NCI-H2107 (cell line): ENCODE measurements at regions not wholly inside any gene's neighbourhood (a gene's known extent, or its start where the extent isn't known, plus 50 kb on each side); places are given as distances from the start of the nearest gene placed in this dataset.

Source experiments
- DNase-seq: peaks from one replicate; lab custom pipeline; 2025; lab: John Stamatoyannopoulos, UW

- DNase-seq, result no peak
Observed at GRCh38 chr6:113642001-113642713, 215.0 kb upstream of the MARCKS start.

DNA sequence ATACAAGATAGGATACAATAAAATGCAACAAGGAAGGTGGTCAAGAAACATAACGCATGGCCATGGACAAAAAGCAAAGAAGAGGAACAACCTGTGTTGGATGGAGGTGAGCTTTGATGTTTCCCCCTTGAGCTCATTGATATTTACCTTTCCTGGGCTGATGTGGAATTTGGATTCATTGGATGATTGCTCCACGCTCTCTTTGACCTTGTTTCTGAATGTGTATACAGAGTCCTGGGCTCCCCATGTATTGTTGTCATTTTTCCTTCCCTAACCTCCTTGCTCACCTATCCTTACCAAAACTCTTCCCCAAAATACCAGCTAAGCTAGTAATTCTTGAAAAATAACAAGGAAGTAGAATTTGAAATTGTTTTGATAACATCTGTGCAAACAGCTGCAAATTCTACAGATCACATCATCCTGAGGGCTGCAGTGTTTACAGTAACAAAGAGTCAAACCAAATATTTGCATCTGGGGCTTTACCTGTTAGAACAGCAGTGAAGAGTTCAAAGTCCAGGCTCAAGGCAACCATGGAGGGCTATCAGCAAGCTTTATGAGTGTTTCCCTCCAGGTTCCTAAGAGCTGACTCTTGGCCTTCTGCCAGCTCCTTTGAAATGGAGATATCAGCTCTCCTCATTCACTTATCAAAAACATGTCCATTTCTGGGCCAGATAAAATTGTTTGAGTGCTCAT, 214.3 kb upstream of the MARCKS start:
- peak; percentile 32 for DNase-seq

DNA sequence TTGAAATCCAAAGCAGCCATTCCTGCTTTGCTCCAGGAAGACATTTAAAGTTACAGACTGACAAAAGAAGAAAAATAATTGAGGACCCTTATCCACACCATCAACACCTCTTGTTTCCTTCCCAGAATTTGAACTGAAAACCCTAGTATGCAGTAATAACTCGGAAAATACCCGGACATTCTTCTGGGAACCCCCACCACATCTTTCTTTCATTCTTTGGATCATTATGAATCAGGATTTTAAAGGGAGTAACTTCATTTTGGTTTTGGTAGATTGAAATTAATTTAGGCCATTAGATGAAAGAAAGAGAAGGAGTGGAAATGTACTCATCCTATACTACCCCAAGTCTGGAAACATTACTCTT, 213.8 kb upstream of the MARCKS start:
- DNase-seq, result no peak

DNA sequence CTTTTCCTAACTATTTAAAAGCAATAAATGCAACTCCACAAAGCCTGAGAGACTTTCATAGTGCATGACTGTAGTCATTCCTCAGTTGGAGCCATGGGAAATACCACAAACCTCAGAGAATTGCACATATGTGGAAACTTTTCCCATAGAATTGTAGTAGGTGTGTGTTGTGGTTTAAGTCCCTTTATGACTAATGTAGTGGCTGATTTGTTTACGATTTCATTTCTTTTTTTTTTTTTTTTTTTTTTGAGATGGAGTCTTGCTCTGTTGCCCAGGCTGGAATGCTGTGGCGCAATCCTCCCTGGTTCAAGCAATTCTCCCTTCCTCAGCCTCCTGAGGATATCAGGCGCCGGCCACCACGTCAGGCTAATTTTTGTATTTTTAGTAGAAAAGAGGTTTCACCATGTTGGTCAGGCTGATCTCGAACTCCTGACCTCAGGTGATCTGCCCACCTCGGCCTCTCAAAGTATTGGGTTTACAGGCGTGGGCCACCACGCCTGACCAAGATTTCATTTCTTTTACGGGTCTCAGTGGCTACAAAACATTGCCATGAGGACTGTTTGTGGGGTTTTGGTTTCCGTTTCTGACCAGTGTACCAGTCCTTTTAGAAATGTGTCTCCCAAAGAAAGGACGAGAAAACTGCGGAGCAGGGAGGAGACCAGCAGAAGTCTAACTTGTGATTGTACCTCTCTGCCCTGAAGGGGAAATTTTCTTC, 212.1 kb upstream of the MARCKS start:
- DNase-seq, result no peak

DNA sequence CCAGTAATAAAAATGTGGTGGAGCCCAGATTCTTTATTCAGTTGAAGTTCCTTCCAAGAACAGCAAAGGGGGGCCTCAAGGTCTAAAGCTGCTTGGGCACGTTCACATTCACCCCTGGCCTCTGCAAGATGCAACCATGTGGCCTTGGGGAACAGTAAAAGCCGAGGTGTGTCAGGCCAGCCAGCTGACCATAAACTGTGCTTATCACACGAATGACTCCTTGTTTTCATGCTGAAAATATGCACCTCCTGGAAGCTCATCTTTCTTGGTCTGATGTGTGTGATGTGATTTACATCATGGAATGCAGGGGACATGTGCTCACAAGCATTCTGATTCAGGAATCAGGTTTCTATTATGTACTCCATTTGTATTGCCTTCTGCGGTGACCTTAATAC, 211.6 kb upstream of the MARCKS start:
- no peak for DNase-seq

- DNase-seq, result no peak
Observed at GRCh38 chr6:113645986-113646385, 211.2 kb upstream of the MARCKS start.

- no peak for DNase-seq
Observed at GRCh38 chr6:113646701-113647100, 210.4 kb upstream of the MARCKS start.

GRCh38 chr6:113647143-113647889, 209.8 kb upstream of the MARCKS start:
- no peak for DNase-seq

DNA sequence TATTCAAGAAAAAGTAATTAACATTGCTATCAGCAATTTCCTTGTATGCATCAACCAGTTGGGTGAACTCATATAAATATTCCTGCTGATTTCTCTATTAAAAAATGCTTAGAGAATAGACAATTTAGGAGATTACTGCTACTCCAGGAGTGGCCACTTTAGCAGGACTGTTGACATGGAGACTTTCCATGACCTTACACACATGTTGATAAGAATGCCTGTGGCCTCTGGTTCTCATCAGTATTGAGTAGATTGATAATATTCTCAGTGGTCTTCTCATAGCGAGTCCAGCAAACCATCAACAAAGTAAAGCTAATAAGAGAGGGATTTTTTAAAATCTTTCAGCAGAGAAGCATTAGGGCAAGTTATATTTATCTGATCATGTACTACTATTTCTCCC, 208.4 kb upstream of the MARCKS start:
- DNase-seq, result no peak

GRCh38 chr6:113649276-113649675, 207.9 kb upstream of the MARCKS start:
- no peak for DNase-seq

DNA sequence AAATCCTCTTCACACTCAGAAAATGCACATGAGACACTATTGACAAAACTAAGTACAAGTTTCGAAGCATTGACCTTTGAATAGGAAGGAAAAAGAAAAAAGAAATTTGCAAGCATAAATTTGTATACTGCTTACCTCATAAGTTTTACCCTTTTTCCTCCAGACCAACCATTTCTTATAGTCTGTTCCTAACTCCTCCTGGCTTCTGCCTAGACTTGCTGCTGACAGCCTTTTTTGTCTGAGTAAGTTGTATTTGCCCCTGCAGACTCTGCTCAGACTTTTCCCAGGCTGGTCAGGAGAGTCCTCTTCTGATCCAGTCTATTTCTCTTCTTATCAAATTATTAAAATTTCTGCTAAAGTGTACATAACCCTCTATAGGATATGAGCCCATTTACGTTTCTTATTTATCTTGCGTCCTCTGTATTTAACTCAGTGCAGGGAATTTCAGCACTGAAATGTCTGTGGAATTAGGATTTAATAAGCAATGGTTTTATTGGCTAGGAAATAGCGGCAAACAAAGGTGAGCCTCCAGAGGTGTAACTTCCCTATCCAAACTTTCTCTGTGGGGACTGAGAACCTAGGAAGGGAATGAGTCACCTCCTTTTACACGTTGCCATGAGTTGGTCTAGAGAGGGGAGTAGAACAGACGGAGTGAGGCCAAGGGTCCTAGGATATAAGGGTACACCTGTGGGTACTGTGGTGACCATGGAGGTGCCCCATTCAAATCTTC, 207.1 kb upstream of the MARCKS start:
- DNase-seq, result no peak

DNA sequence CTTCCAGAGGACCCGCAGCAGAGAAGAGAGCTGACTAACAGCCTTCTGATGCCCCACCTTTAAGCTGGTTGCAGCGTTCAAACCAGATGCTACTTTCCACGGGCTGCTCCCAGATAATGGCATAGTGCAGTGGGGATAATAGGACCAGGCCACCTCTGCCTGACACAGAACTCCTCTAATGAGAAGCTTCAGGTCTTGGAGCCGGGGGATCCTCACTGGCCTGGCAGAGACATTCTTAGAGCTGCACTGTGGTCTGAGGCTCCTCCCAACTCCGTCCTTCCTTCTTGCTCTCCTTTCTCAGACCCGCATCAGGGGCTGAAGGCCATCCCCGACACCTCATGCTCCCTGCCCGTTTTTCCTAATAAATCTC, 206.6 kb upstream of the MARCKS start:
- no peak for DNase-seq

DNA sequence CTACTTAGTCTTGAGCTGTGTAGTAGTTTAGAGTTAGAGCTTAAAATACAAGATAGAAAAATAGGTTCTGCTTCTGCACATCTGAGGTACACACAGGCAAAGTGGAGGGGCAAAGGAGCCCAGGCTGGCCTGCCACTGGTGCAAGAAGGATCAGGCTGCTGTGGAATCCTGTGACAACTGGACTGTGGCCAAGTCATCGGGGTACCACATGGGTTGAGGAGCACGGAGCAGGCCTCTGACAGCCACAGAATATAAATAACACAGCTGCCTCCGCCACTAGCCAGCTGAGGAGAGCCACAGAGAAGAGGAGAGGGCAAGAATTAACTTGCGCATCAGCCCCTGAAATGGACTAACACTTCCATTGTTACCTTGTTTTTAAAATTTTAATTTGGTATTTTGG, 206.0 kb upstream of the MARCKS start:
- DNase-seq, result no peak

DNA sequence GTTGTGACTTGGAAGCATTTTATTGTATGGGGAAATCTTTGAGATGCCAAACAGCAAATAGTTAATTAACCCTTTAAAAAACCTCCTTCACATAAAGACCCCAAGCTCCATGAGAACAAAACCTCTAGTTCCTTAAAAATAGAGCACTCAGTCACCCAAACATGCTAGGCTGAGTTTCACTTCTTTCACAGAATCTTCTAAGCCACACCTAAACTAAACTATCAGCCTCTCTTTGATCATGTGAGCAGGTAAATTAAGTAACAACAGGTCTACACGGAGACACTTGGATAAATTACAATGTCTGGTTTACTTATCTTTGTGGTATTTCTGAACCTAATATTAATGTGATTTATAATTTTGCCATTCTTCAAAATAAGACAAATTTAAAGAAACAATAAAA, 205.2 kb upstream of the MARCKS start:
- DNase-seq, result no peak

DNA sequence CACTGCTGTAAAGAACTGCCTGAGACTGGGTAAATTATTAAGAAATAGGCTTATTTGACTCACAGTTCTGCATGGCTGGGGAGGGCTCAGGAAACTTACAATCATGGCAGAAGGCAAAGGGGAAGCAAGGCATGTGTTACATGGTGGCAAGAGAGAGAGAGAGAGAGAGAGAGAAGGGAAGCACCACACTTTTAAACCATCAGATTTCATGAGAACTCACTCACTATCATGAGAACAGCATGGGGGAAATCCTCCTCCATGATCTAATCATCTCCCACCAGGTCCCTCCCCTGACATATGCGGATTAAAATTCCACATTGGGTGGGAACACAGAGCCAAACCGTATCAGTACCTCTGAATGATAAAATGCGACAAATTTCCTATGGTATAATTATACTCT, 203.9 kb upstream of the MARCKS start:
- no peak for DNase-seq

- DNase-seq, result no peak
Observed at GRCh38 chr6:113654396-113654795, 202.7 kb upstream of the MARCKS start.

DNA sequence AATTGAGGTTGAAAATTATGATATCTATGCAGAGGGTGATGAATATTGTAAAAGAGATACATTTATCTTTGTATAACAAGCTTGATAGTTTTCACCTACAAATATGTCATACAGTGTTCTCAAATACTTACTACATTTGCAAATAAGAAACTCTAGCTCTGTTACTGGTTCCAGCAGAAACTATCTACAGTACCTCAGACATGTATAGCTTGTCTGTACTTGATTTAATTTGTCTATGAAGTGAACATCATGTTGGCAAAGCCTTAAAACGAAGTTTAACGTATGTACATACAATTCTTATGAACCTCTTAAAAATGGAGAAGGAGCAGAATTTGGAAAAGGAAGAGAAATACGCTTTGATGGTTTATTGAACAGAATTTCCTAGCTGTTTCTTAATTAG, 201.4 kb upstream of the MARCKS start:
- no peak for DNase-seq

DNA sequence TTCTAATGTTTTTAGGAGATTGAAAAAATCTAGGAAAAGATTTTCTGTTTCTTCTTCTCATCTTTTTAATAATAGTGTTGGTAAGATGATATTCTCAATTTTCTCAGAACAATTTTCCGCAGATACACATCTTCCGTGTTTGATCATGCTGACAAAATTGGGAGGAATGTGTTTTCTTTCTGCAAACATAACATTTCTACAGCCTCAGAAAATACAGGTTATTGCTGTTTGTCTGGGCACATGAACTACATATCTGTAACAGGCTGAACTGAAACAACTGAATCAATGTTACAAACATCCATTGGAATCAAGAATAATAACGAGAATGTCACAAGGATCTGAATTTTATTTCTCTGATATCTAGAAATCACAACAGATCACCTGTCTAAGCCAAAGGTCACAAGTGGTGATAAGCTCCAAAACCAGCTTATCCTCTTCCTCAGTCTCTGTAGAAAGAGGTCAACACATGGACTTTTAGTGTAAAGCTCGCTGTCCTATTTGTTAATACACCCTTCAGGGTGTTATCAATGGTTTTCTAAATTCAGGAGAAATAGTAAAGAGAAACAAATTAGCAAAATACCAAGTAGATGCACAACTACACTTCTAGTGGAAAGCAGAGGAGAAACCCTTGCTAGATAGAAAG, 197.3 kb upstream of the MARCKS start:
- no peak for DNase-seq

DNA sequence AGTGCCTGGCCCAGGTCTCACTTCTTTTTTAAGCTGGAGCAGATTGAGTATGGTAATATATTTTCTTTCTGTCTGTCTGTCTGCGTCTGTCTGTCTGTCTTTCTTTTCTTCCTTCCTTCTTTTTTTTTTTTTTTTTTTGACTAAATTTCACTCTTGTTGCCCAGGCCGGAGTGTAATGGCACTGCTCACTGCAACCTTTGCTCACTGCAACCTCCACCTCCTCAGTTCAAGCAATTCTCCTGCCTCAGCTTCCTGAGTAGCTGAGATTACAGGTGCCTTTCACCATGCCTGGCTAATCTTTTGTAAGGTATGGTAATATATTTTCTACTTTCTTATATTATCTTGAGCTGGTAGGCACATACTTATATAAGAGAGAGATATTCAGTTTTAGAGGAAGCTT, 196.3 kb upstream of the MARCKS start:
- DNase-seq, result no peak

DNA sequence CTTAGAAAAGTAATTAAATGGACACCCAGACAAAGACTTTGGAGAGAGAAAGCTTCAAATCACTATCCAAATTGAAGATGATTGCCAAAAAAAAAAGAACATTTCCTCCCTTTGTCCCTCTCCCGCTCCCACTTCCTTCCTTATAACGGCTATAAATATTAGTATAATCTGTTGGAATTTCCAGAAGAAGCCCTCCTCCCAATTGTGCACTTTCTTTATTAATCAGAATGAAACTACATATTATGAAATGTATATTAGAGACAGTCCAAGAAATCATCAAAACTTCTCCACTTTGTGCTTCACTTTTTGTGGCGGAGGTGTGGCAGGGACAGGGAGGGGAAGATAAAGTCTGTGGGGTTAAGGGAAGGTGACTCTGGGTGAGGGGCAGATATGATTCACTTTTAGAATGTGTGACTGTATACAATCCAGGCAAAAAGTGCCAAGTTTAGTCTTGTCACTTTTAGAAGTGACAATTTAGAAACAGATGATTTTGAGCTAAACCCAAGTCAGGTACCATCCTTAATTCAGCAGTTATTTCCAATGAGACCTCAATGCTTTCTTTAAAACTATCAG, 195.0 kb upstream of the MARCKS start:
- DNase-seq, result no peak

- DNase-seq, result no peak
Observed at GRCh38 chr6:113662688-113663333, 194.3 kb upstream of the MARCKS start.
